Ishikawa (cell line): ENCODE measurements at regions not wholly inside any gene's neighbourhood (a gene's known extent, or its start where the extent isn't known, plus 50 kb on each side); places are given as distances from the start of the nearest gene placed in this dataset.

Source experiments
- CEBPB ChIP-seq: IDR thresholded peaks from 2 replicates; pipeline ENCODE4 v1.6.1; 2012
- CREB1 ChIP-seq: IDR thresholded peaks from 2 replicates; pipeline ENCODE4 v1.6.1; 2012; ENCODE audit warnings: low read depth
- EGR1 ChIP-seq: IDR thresholded peaks from 2 replicates; pipeline ENCODE4 v1.6.1; 2012
- EP300 ChIP-seq: IDR thresholded peaks from 2 replicates; pipeline ENCODE4 v1.6.1; 2012; ENCODE audit warnings: borderline replicate concordance
- MAX ChIP-seq: IDR thresholded peaks from 2 replicates; pipeline ENCODE4 v1.6.1; 2012
- NFIC ChIP-seq: IDR thresholded peaks from 2 replicates; pipeline ENCODE4 v1.6.1; 2012
- RAD21 ChIP-seq: IDR thresholded peaks from 2 replicates; pipeline ENCODE4 v1.6.1; 2012; ENCODE audit warnings: low read depth
- USF1 ChIP-seq: IDR thresholded peaks from 2 replicates; pipeline ENCODE4 v1.6.1; 2012
- YY1 ChIP-seq: IDR thresholded peaks from 2 replicates; pipeline ENCODE4 v1.6.1; 2012; ENCODE audit warnings: low read depth

GRCh38 chr20:60780388-60781025 is 471.6 kb upstream of the CDH4 start:
- TF ChIP-seq NFIC, result no peak
- no peak for TF ChIP-seq MAX
- TF ChIP-seq EP300, result no peak
- TF ChIP-seq YY1, result no peak
- no peak for TF ChIP-seq USF1
- no peak for TF ChIP-seq RAD21
- TF ChIP-seq CREB1, result no peak
- TF ChIP-seq CEBPB, result no peak
- no peak for TF ChIP-seq EGR1
